Cardiac muscle cell (in vitro differentiated cells and primary cell): ENCODE measurements at regions not wholly inside any gene's neighbourhood (a gene's known extent, or its start where the extent isn't known, plus 50 kb on each side); places are given as distances from the start of the nearest gene placed in this dataset.
A peak's percentile ranks its signal among the peaks of the same experiment; 100 is the strongest.

Experiments used
- DNase-seq, 2 donors: peaks; one replicate each; pipeline versions ENCODE4 v3.0.0 to v3.0.0-alpha.2; 2010 to 2017; ENCODE audit warnings: low read depth in 1 of 2, low spot score in 1 of 2
- H3K27ac ChIP-seq: fragments of 200-600 bp; sonication (generic); 2 replicates; pipeline ENCODE4 v1.5.1; 2016
- H3K27me3 ChIP-seq: fragments of 200-600 bp; sonication (generic); 2 replicates; pipeline ENCODE4 v1.6.0; 2016; ENCODE audit warnings: control low read depth
- H3K36me3 ChIP-seq: fragments of 200-600 bp; sonication (generic); 2 replicates; pipeline ENCODE4 v1.5.1; 2016; ENCODE audit warnings: control low read depth
- H3K4me1 ChIP-seq: fragments of 200-600 bp; sonication (generic); 2 replicates; pipeline ENCODE4 v1.8.1; 2017; ENCODE audit warnings: low read depth, mild to moderate bottlenecking, mixed run types
- H3K4me3 ChIP-seq: fragments of 200-600 bp; sonication (generic); 2 replicates; pipeline ENCODE4 v1.5.1; 2016; ENCODE audit warnings: mild to moderate bottlenecking
- H3K9me3 ChIP-seq: fragments of 200-600 bp; sonication (generic); 2 replicates; pipeline ENCODE4 v1.5.1; 2017; ENCODE audit warnings: low read depth, mild to moderate bottlenecking, control low read depth
- TF ChIP-seq, protein P1 (sequence below): IDR thresholded peaks from 2 replicates; pipeline ENCODE4 v1.5.1; 2012; ENCODE audit warnings: low read depth, mild to moderate bottlenecking, low read length

DNA sequence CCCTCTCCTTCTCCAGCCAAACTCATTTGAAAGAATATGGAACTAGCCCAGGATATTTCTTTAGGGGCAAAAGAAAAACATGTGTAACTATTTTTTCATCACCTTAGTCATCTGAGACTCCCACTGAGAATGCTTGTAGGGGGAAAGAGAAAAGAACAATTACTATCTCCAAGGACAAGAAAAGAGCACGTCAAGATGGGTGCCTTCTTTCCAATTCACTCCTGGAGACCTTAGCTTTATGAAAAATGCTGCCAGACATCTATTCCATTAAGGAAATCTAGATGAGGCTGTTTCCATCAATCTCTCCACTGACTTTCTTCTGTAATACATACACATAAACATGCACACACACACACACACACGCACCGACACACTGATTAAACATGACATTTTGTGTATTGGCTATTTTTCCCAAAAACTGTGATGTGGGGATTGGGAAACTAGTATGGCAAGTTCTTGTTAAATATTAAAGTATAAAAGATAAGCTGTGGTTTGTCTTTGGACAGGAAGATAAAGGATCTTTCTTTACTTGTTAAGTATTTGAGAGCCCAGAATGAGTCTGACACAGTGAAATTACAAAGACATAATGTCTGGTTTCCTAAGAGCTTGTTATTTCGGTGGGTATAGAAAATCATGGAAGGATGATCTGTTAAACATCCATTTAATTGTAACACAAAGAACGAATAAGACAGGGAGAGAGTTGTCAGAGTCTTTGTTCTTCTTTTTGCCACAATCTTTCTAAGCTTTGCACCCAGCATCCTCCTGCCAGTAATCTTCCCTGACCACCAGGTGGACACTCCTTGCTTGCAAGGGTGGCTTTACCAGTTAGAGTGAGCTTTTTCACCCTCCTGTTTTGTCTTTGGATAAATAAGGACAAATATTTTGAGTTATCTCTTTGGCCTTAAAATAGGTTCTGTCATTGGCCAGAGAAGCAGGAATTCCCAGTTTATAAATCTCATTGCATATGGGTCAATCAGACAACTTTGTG, 177.3 kb upstream of the TMEM72 start:
- H3K27me3 ChIP-seq = no peaks in the 10 kb centered on the region
- no peaks in the 10 kb centered on the region for H3K9me3 ChIP-seq
- no peaks in the 10 kb centered on the region for H3K36me3 ChIP-seq
- no peaks in the 10 kb centered on the region for H3K4me1 ChIP-seq
- H3K27ac ChIP-seq = no peak overlapping the region
- no peak overlapping the region for H3K4me3 ChIP-seq
- DNase-seq = no peak
- TF ChIP-seq, protein P1, sequence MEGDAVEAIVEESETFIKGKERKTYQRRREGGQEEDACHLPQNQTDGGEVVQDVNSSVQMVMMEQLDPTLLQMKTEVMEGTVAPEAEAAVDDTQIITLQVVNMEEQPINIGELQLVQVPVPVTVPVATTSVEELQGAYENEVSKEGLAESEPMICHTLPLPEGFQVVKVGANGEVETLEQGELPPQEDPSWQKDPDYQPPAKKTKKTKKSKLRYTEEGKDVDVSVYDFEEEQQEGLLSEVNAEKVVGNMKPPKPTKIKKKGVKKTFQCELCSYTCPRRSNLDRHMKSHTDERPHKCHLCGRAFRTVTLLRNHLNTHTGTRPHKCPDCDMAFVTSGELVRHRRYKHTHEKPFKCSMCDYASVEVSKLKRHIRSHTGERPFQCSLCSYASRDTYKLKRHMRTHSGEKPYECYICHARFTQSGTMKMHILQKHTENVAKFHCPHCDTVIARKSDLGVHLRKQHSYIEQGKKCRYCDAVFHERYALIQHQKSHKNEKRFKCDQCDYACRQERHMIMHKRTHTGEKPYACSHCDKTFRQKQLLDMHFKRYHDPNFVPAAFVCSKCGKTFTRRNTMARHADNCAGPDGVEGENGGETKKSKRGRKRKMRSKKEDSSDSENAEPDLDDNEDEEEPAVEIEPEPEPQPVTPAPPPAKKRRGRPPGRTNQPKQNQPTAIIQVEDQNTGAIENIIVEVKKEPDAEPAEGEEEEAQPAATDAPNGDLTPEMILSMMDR = peak; percentile 30

DNA sequence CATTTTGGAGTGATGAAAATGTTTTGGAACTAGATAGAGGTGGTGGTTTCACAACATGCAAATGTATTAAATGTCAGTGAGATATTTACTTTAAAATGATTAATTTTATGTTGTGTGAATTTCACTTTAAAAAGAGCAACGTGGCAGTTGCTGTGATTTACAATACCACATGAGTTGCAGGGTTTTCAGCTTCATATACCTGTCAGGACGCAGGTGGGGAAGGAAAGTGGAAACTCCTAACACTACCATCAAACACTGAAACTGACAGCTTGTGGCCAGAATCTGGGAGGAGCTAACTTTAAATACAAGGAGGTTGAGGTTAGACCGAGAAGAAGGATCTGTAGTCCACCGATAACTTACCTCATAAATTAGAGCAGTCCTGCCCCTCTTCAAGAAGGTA, 168.9 kb upstream of the TMEM72 start:
- H3K27ac ChIP-seq = no peak overlapping the region
- no peak for DNase-seq

DNA sequence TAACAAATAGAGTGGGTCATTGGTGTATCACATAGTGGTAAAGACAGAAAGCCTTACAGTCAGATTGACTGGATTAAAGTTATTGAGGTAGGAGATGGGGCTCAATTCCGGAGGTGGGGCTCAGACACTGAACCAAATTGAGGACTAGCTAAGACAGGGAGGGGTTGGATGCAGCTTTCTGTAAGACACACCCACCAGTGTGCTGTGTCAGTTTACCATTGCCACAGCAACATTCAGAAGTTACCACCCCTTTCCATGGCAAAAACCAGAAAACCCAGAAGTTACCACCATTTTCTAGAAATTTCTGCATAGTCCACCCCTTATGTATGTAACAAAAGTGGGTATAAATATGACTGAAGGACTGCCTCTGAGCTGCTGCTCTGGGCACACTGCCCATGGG, 167.6 kb upstream of the TMEM72 start:
- H3K9me3 ChIP-seq = no peaks in the 10 kb centered on the region
- TF ChIP-seq, protein P1 = no peak

More for the DNA sequence above, 168.9 kb upstream of the TMEM72 start:
- Histone ChIP-seq H3K9me3 (no peaks in the 10 kb centered on the region), H3K4me1 (no peaks in the 10 kb centered on the region), H3K36me3 (no peaks in the 10 kb centered on the region), H3K27me3 (no peaks in the 10 kb centered on the region), H3K4me3 (no peak overlapping the region)
- TF ChIP-seq, protein P1 = no peak

DNA sequence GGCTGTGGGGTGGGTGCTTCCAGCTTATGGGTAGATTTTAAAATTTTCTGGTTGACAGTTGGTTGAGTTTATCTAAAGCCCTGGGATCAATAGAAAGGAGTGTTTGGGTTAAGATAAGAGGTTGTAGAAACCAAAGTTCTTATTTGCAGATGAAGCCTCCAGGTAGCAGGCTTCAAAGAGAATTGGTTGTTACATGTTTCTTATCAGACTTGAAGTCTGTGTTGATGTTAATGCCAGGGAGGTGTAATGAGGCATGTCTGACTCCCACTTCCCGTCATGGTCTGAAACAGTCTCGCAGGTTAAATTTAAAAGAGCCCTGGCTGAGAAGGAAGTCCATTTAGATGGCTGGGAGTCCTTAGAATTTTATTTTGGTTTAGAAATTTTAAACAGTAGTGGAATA, 165.2 kb upstream of the TMEM72 start:
- no peak for DNase-seq
- Histone ChIP-seq H3K27me3 (no peaks in the 10 kb centered on the region), H3K36me3 (no peaks in the 10 kb centered on the region), H3K27ac (no peak overlapping the region), H3K4me3 (no peak overlapping the region), H3K4me1 (no peaks in the 10 kb centered on the region), H3K9me3 (no peaks in the 10 kb centered on the region)
- TF ChIP-seq, protein P1 = no peak

More for the DNA sequence above, 167.6 kb upstream of the TMEM72 start:
- DNase-seq = no peak
- Histone ChIP-seq H3K27ac (no peak overlapping the region), H3K27me3 (no peaks in the 10 kb centered on the region), H3K36me3 (no peaks in the 10 kb centered on the region), H3K4me1 (no peaks in the 10 kb centered on the region), H3K4me3 (no peak overlapping the region)

DNA sequence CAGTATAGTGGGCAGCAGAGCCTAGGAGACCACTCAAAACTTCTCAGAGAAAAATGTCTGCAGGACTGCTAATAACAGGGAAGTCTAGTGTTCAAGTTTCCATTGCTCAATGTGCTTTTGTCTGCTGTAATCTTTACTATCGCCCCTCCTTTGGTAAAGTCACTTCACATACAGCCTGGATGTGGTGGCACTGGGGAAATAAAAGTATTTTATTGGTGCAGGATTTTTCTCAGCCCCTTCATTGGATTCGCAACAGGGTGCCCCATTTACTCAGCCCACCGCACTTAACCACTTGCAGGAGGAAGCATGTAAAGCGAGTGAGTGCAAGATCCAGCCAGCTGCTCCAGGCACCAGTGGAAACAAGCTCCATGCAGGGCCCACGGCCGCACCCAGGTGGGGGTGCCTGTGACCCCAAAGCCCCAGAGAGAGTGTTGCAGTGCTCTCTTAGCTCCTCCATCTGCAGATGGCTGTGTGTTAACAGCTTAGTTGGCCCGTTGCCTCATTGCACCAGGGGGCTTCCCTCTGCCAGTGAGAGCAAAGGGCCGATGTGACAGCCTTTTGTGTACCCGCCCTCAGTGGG, 163.5 kb upstream of the TMEM72 start:
- Histone ChIP-seq H3K36me3 (no peaks in the 10 kb centered on the region), H3K9me3 (no peaks in the 10 kb centered on the region), H3K4me3 (no peak overlapping the region), H3K4me1 (no peaks in the 10 kb centered on the region), H3K27me3 (no peaks in the 10 kb centered on the region), H3K27ac (no peak overlapping the region)
- TF ChIP-seq, protein P1 = no peak
- DNase-seq = no peak
